GM21737 (cell line): ENCODE measurements at regions not wholly inside any gene's neighbourhood (a gene's known extent, or its start where the extent isn't known, plus 50 kb on each side); places are given as distances from the start of the nearest gene placed in this dataset.
"Not testable (repeated sequence)": the region's sequence is repeated elsewhere in the genome, so short reads cannot be mapped to it uniquely, and the experiment has no call there.

Experiments
- ATAC-seq: cut with Tn5 transposase; IDR thresholded peaks from one replicate; pipeline ENCODE4 v1.9.1; 2021; ENCODE audit warnings: mild to moderate bottlenecking, moderate library complexity; ENCODE audit not compliant: unreplicated experiment

DNA sequence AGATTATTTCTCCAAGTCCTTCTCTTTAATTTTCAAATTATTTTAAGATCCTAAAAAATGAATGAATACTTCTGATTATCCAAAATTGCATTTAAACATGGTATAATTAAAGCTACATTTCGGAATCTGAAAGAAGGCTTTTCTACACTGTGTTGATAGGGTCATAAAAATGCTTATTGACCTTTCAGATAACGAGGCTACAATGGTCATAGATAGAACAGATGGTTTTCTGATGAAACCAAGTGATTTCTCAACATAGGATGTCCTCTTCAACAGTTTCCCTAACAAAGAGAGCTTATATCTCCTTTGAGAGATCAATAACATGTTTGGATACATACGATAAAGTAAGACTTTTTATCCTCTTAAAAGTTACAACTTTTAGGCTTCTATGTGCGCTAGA lies 201.1 kb downstream of the PTH2R start:
- ATAC-seq, result no peak

DNA sequence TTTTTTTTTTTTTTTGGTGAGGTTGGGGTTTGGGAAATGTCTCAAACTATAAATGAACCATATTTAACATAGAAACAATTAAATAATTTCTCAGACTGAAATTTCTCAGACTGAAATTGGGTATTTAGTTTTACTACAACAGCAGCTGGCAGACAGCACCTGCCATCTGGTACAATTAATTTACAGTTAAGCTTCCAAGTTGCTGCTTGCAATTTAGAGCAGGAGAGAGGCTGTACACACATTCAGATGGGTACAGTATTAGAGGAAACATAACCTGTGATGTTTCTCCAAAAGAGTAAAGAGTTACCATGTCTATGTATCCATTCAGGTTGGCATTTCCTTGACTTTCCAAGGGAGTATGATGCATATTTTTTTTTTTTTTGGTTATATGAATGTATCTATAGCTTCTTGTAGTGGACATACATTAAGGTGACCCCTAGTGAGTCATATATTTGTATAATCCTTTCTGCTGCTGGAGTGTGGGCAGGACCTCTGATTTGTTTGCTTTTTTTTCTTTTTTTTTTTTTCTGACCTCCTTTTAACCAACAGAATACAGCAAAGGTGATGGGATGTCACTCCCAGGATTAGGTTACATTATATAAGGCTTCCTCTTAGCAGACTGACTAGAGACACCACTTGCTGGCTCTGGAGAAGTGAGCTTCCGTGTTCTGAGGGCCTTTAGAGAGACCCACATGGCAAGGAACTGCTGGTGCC lies 201.7 kb downstream of the PTH2R start:
- no peak for ATAC-seq

DNA sequence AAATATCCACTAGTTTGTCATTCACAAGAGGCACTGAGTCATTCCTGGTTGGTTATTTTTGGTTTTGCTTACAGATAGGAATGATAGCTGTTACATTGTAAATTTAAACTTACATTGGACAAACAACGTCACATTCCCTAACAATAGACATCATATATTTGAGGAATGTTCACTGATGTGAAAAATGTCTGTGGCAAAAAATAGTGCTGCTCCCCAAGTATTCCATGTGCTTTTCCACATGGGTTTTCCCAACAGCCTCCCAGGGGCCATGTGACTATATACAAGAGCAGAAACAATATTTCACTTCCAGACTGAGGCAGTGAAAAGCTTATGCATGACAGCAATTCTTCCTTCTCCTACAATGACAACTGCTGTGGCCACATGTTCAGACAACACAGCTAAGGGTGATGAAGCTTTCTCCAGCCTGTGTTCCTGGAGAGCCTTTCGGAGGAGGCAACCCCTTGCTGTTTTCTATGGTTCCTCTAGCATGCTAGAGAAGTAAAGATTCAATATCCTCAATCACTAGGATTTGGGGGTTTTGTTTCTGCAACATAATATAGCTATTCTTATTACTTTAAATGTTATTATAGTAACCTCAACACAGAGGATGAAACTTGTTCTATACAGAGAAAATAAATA lies 202.7 kb downstream of the PTH2R start:
- no peak for ATAC-seq

DNA sequence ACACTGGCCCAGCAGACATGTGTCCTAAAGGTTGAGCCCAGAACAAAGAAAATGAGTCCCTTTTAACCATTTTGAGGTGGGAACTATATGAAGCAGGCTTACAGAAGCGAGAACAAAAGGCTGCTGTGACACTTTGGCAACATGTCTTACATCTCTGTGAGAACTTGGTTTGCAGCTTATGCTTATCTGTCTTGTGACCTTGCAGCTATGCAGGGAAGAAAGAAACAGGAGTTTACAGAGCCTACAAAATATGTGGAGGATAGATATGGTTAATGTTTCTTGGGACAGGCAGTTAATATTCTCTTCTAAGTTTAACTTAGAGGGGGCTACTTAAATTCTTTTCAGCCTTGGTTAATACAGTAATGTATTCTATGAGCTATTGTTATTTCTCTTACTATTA lies 209.1 kb downstream of the PTH2R start:
- not testable (repeated sequence) for ATAC-seq

DNA sequence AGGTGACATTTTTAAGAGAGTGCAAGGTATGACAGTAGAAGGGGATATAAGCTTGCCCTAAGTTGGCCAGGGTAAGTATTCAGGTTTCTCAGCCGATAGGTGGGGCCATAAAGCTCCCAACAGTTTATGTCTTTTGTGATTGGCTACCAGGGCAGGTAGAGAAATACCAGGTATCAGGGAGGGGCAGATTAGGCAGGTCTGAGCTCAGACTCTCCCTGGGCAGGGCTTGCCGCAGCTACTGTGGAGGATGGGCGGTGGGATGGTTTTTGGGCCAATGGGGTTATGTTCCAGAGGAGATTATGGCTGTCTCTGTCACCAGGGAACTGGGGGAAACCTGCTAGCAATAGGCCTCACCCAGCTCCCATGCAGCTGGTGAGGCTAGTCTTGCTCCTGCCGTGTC lies 211.6 kb downstream of the PTH2R start:
- ATAC-seq, result no peak

DNA sequence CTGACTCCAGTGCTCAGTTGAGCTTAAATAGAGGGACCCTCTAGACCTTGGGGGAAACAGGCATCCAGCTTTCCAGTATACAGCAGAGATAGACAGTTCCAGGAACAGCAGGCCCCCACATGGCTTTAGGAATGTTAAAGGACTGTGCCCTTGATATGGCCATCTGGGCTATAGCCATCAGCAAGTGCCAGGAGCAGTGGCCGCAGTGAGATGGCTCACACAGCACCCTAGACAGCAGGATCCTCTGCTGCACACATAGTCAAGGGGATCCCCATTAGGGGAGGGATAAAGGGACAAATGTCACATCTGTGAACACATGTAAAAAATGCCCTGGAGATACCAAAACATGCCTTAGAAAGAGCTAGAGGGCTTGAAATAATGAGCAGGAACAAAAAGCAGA lies 213.4 kb downstream of the PTH2R start:
- no peak for ATAC-seq

DNA sequence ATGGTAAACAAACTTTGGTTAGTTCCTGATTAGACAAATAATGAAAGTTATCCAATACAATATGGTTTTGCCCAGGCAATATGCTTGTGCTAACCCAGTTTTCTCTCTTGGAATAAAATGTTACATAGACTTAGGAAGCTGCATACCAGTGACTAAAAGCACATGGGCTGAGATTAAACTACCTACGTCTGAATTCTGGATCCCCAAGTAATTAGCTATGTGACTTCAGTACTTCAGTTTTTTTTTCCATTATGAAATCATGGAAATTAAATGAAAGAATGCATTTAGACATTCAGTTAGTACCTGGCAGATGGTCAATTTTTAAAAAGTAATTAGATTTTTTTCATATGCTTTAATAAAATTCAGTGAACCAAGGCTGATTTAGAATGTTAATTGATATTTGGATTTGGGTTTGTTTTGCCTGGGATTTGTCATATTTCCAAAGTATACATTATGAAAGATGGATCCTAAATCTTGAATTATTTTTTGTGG lies 213.9 kb downstream of the PTH2R start:
- no peak for ATAC-seq

DNA sequence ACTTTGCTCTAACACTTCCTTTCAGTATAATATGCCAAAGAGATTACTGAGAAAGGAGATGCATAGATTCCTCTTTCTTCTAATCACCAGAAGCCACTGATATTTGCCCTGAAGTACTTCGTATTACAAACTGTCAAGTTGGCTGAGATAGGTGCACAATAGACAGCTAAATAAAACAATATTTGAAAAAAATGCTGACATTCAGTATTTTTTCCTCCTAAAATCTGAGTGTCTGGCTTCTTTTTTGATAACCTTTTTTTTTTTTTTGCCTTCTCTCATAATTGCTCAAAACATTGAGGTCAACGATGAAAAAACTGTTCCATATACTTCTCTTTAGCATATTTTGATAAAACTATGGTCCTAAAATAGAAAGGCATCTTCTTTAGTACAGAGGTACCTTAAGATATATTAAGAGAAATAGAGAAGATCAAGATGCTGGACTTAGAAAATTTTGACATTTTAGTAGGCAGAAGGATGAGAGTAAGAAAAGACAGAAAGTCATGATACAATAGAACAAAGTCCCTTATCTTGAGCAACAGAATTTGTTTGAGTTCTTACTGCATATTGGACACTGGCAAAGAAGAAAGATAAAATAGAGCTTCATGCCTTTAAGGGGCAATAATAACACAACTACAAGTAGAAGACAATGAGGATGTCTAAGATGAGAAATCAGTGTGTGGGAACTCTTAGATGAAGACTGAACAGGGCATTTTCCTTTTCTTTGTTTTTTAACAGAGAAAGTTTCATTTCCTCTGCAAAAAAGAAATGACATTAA lies 220.7 kb downstream of the PTH2R start:
- no peak for ATAC-seq

DNA sequence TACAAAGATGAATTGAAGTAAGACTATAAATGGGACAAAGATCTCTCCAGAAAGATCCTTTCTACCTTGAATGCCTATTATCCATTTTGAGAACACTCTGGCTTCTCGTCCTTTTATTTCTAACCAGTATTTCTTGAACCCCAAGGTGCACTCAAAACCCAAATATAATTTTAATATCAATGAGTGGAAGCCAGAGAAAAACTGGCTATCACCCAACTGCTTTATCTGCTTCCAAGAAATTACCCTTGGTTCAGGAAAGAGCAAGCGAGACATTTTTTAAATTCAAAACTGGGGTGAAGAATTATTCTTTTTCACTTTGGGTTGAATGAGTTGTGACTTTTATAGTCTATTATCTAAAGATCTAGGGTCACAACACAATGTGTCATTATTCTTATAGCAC lies 221.3 kb downstream of the PTH2R start:
- no peak for ATAC-seq

DNA sequence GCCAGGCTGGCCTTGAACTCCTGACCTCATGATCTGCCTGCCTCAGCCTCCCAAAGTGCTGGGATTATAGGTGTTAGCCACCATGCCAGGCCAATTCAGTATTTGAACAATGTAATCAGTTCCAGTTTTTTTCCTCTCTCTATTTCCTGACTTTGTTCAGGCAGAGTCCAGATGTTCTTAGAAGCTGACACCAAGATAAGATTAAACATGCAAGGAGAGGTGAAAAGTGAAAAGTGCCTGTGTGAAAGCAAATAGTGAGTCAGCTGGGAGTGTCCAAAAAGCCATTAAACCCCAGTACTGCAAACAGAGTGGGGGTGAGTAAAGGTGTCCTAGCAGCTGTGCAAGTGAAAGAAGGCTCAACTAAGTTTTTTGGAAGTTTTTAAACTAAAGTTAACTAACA lies 231.5 kb downstream of the PTH2R start:
- no peak for ATAC-seq

DNA sequence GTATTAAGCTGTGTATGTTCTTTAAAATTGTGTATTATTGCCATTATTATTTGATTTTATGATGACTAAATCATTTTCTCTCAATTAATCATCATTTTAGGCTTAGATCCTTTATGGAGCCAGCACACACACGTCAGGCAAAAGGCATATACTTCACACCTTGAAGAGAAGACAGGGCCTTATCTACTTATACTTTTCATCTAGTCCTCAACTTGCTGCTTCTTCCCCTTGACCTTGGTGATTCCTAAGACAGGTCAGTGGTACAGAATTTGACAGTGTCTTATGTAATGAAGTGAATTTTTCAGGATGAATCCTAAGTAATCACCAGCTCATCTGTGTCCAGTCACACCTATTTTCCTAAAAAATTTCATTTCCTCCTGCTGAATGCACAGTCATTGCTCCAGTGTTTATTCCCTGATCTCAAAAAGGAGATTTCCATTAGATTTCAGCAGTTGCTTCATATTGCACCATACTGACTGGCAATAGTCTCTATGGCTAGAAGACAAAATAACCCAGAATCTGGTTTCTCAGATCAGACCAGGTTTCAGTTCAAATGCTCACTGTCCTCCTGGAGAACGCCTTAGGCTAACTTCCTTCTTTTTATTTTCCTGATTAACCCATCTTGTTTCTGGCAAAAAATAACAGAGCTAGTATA lies 235.7 kb downstream of the PTH2R start:
- ATAC-seq, result no peak

DNA sequence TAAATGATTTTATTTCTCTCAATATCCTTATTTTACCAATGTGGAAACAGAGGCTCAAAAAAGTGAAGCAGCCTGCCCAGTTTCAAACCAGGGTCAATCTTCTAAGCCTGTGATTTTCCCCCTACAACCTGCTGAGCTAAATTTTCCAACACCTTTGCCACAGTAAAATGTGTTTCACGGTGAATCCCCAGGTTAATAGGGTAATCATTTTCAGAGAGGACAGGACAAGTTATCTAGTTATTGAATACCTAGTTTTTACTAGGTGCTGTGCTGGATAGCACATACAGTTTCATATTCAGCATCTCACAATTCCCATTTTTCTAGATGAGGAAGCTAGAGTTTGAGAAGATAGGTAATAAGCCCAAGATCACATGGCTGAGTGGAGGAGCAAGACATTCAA lies 236.6 kb downstream of the PTH2R start:
- no peak for ATAC-seq

DNA sequence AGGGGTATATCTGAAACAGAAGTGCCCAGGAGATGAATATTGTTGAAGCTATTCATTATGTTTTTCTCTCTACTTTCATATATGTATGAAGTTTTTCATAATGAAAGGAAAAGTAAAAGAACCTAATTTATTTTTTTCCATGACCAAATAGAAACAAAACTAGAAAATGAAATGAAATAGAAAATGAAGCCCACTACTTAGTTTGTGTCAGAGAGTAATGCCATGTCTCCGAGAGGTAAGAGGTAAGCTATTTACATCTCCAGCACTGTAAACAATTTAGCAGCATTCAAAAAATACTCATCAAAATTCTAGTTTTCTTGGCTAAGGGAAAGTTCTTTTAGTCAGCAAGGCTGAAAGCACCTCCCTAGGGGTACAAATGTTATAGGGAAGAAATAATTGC lies 238.6 kb downstream of the PTH2R start:
- no peak for ATAC-seq

DNA sequence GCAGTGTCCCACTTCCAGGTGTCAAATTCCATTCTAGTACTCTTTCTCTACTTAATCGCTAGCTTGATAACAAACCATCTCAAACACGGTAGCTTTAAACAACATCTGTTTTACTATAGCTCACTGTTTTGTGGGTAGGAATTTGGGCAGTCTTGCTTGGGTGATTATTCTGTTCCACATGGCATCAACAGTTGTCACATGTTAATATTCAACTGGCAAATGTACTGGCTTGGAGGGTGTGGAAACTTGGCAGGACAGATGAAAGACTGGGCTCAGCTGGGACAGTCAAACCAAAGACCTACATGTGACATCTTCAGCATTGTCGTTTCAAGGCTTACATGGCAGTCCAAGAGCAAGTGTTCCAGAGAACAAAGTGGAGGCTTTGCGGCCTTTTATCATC lies 241.8 kb downstream of the PTH2R start:
- no peak for ATAC-seq

DNA sequence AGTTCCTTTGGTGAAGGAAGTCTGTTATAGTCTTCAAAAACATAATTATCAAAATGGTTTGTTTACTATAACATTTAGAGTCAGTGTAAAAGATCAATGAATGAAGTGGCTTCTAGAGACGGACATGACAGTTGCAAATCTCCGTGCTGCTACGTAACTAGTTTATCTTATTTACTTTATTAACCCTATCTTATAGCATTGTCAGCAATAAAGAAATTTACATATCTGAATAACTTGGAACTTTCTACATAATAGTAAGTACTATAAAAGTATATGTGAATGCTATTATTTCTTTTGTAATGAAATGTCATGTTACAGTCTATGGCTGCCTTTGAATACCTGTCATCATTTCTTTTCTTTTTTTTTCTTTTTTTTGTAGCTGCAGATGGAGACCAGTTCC lies 246.8 kb downstream of the PTH2R start:
- ATAC-seq, result no peak

DNA sequence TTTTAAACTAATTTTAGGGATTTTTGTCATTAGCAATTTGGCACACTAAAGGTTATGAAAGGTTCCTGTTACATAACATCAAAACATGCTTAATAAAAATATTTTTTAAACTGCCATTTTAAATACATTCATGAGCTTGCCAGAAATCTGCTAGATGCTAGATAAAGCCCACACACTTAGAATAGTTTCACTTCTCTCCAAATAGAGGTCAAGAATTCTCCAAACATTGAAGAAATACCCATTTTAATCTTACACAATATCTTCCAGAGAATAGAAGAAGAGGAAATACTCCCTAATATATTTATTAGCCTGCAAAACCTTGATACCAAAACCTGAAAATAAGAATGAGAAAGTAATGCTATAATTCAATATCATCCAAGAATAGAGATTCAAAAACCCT lies 247.5 kb downstream of the PTH2R start:
- ATAC-seq, result no peak

DNA sequence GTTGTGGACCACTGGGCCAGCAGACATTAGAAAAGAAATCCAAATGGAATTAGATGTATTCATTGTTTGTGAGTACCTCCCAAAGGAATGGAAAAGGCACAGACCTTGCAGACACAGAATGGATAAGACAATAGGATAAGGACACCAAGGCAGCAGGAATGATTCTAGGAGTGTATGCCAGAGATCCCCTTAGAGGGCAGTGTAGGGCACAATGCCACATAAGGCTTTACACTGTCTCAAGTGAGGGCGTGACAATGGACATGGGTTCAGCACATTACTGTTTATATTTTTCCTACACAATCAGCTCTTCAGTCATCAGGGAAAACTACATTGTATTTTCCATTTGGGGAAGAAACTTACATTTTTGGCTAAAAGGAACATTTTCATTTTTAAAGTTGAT lies 250.9 kb downstream of the PTH2R start:
- no peak for ATAC-seq

DNA sequence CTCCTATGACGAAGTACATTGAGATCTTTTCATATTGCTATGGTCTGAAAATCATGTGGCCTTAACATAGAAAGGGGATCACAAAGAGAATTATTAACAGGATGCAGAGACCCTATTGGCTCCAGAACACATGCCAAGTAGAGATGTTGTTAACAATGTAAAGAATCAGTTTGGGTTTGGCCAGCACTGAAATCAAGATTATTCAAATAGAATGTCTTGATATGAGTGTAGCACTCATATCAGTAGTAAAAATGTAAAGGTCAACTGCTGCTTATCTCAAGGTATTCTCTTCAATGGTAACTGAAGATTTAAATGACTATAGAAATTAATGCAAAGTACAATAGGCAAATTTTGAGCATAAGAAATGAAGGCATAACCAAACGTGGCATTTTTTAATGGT lies 262.8 kb downstream of the PTH2R start:
- ATAC-seq, result no peak

DNA sequence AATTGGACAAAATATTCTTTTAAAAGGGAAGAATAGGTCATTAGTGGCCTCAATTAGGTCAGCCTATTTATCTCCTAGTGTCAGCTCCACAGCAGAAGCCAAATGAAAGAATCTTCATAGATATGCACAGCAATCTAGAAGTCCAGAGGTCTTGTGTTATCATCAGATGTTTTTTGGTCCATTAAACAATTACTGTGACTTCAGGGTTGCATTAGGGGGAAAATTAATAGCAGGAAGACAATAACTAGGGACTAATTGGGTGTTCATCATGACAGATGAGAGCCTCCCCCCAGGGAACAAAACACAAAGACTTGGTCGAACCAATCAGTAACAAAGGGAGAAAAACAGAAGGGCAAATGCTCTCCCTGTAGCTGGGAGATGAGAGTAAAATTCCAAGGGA lies 264.7 kb downstream of the PTH2R start:
- no peak for ATAC-seq

DNA sequence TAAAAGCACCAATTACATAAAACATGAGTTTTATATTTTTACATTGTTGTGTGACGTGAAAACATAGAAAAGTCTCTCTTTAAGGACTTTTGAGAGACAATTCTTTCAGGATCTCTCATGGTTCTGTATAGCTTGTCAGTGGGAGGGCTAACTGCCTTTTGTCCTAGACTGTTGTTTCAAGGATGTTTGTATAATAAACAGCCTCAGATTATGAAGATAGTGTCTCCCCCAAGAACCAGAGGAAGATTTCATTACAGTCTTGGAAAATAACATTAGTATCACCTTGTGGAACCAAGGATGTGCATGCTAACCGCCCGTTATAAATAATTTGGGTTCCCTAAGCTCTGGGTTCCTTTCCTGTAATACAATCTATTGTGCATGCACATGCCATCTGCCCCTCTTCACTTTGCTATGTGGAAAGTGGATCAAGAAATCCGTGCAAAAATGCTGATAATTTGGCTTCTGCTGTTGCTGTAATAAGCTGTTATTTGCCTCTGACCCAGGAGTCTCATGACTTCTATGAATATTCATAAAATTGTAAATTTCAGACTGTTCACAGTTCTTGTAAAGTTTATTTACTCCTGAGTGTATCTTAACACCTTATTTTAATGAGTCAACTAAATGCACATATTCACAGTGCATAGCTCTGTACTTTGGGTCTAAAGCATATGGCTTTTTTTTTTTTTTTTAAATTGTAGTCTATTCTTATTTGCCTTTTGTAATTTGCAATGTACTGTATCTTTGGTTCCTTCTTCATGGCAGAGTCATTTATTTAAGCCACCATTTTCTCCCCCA lies 265.5 kb downstream of the PTH2R start:
- no peak for ATAC-seq

DNA sequence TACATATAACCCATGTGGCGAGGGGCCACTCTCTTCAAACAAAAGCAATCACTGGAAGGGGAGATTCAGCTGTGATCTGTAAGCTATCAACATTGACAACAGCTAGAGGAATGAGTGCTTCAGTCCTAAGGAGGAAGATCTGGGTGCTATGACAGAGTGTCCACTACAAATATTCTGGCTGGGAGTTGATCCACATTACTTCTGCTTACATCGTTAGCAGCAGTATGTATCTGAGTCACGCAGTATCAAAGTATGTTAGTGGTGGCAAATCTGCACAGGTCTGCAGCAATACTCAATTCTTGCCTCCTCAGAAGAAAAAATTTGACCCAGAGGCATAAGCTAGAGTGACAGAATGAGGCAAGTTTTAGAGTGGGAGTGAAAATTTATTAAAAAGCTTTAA lies 267.0 kb downstream of the PTH2R start:
- ATAC-seq, result no peak
